ENCODE measurements at regions not wholly inside any gene's neighbourhood (a gene's known extent, or its start where the extent isn't known, plus 50 kb on each side); places are given as distances from the start of the nearest gene placed in this dataset.

DNA sequence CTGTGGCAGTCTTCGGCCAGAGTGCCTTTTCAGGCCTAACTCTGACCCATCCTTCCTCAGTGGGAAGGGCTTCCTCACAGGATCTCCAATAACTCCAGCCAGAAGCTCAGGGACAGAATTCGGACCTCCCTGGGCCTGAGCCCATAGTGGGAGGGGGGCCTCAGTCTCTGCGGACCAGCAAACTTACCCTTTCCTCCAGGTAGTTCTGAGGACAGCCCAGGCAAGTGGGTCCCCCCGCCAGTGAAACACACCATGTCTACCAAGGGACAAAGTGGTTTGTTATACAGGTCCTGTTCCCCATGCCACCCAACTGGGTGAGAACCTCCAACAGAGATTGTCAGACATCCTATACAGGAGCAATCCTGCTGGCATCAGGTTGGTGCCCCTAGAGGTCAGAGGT lies 350.4 kb downstream of the RAB28 start:
- TF ChIP-seq, protein P1, sequence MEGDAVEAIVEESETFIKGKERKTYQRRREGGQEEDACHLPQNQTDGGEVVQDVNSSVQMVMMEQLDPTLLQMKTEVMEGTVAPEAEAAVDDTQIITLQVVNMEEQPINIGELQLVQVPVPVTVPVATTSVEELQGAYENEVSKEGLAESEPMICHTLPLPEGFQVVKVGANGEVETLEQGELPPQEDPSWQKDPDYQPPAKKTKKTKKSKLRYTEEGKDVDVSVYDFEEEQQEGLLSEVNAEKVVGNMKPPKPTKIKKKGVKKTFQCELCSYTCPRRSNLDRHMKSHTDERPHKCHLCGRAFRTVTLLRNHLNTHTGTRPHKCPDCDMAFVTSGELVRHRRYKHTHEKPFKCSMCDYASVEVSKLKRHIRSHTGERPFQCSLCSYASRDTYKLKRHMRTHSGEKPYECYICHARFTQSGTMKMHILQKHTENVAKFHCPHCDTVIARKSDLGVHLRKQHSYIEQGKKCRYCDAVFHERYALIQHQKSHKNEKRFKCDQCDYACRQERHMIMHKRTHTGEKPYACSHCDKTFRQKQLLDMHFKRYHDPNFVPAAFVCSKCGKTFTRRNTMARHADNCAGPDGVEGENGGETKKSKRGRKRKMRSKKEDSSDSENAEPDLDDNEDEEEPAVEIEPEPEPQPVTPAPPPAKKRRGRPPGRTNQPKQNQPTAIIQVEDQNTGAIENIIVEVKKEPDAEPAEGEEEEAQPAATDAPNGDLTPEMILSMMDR (IDR thresholded peaks at IDR 0.05) = no peak
- ATAC-seq (no peak), DNase-seq (no peak)
- H3K4me1 ChIP-seq = no peaks in the 10 kb centered on the region
- intact Hi-C loops (cut with DNase I) = no loop called here
- 92 to 98% (median 93%) methylated on average over 4 of the region's 4 CpGs for WGBS, 3 donors
- no peak overlapping the region for H3K27ac ChIP-seq
- no peaks in the 10 kb centered on the region for H3K36me3 ChIP-seq (ENCODE audit: insufficient read depth in 1 of 2, low read depth in 1 of 2)
- H3K9me3 ChIP-seq = no peaks in the 10 kb centered on the region
- no peaks in the 10 kb centered on the region for H3K27me3 ChIP-seq (ENCODE audit: insufficient read depth in 3 of 3, low read length in 2 of 3)
- no peak overlapping the region for H3K4me3 ChIP-seq

DNA sequence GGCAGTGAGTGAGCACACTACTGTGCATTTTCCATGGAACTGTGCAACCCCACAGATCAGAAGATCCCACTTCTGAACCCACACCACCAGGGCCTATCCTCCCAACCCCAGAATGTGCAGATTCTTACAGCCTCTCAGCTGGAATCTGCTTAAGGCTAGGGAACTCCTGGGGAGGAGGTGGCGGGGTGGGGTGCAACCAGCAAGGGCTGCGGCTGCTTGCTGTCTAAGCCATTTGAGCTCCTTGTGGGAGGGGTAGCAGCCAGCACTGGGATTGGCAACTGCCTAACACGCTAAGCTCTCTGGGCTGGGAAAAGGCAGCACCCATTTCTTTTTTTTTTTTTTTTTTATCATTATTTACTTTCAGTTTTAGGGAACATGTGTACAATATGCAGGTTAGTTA lies 353.3 kb downstream of the RAB28 start:
- WGBS, 3 donors = 50 to 75% (median 50%) methylated on average over 2 to 3 of the region's 3 CpGs

DNA sequence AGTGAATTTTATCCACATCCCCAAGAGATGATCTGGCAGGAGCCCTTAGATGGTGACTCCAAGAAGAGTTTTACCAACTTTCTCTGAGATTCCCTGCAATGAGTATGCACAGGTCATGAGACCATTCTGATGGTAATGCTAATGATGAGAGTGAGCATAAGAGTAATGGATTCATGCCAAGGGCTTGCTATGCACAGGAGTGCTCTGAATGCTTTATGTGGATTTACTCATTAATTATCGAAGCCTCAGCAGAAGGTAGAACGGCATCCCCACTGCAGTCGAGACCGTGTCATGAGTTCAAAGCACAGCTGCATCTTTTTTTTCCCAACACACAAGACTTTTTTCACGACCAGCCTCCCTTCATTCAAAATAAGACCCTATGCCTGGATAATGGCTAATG lies 355.0 kb downstream of the RAB28 start:
- TF ChIP-seq, protein P1 (IDR thresholded peaks at IDR 0.05) = no peak
- ATAC-seq = no peak
- no peak for DNase-seq
- no peak overlapping the region for H3K27ac ChIP-seq
- no peaks in the 10 kb centered on the region for H3K27me3 ChIP-seq (ENCODE audit: insufficient read depth in 3 of 3, low read length in 2 of 3)
- H3K4me1 ChIP-seq = no peaks in the 10 kb centered on the region
- H3K9me3 ChIP-seq = no peaks in the 10 kb centered on the region
- no peak overlapping the region for H3K4me3 ChIP-seq
- WGBS, 3 donors = 79 to 89% (median 86%) methylated on average over 5 of the region's 5 CpGs
- no peaks in the 10 kb centered on the region for H3K36me3 ChIP-seq (ENCODE audit: insufficient read depth in 1 of 2, low read depth in 1 of 2)
- intact Hi-C loops (cut with DNase I) = no loop called here

More for the DNA sequence above, 353.3 kb downstream of the RAB28 start:
- no peaks in the 10 kb centered on the region for H3K36me3 ChIP-seq (ENCODE audit: insufficient read depth in 1 of 2, low read depth in 1 of 2)
- no peaks in the 10 kb centered on the region for H3K9me3 ChIP-seq
- intact Hi-C loops (cut with DNase I) = no loop called here
- DNase-seq = no peak
- H3K4me1 ChIP-seq = no peaks in the 10 kb centered on the region
- no peak overlapping the region for H3K27ac ChIP-seq
- TF ChIP-seq, protein P1 (IDR thresholded peaks at IDR 0.05) = no peak
- no peak for ATAC-seq
- no peaks in the 10 kb centered on the region for H3K27me3 ChIP-seq (ENCODE audit: insufficient read depth in 3 of 3, low read length in 2 of 3)
- no peak overlapping the region for H3K4me3 ChIP-seq

DNA sequence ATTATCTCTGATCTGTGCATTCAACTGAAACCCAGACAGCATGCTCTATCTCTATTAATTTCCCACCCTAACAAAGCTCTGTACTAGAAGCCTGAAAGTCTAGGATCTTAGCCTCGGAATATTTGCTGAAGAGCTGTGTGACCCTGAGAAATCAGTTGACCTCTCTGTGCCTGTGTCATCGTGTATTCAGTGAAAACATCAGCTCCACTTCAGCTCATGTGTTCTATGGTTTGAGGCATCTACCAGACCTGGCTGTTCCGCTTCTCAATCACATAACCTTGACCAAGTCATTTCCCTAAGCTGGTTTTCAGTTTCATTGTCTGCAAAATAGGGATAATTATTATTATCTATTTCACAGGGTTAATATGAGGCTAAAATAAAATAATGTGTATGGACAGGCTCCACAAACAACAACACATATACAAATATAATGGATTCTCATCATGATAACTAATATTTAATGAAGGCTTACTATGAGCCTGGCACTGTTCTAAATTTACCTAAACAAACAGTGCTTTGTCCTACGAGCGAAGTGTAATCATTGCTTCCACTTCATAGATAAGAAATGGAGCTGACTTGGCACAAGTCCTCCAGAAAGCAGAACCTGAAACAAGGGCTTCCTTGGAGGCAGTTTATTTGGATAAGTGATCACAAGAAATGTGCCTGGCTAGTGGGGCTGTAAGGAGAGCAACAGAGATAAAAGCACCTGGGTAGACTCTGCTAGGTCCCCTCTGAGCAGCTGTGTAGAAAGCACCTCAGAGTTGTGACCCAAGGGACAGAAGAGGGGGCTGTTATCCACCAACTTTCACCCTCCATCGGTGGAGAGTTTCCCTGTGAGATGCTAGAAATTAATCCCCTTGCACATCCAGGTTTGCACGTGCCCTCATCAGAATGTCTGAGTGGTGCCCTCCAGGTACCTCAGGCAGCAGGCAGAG lies 356.9 kb downstream of the RAB28 start:
- 46 to 54% (median 52%) methylated on average over 7 of the region's 7 CpGs for WGBS, 3 donors
- Histone ChIP-seq H3K27ac (no peak overlapping the region), H3K36me3 (ENCODE audit: insufficient read depth in 1 of 2, low read depth in 1 of 2) (no peaks in the 10 kb centered on the region), H3K9me3 (no peaks in the 10 kb centered on the region), H3K27me3 (ENCODE audit: insufficient read depth in 3 of 3, low read length in 2 of 3) (no peaks in the 10 kb centered on the region), H3K4me3 (no peak overlapping the region), H3K4me1 (no peaks in the 10 kb centered on the region)
- ATAC-seq (no peak), DNase-seq (no peak)
- TF ChIP-seq, protein P1 (IDR thresholded peaks at IDR 0.05) = no peak
- intact Hi-C loops (cut with DNase I) = no loop called here
